Stimulated activated memory B cell treated with anti-CD40 and anti-IgM and Interleukin-4, amounts not matched to agents 10 μg/mL and 1 μg/mL and 100 μg/mL, for 72 hours (primary cell): ENCODE measurements at regions not wholly inside any gene's neighbourhood (a gene's known extent, or its start where the extent isn't known, plus 50 kb on each side); places are given as distances from the start of the nearest gene placed in this dataset.
"Not testable (repeated sequence)": the region's sequence is repeated elsewhere in the genome, so short reads cannot be mapped to it uniquely, and the experiment has no call there.

Source experiments
- ATAC-seq: fragments of 150-1000 bp; cut with Tn5 transposase; 2 replicates; pipeline ENCODE4 v1.10.0; 2021
- H3K27ac Mint-ChIP-seq: one replicate; pipeline ENCODE4 v1.8.0; 2022; ENCODE audit warnings: mild to moderate bottlenecking, mixed read lengths
- H3K27me3 Mint-ChIP-seq: one replicate; pipeline ENCODE4 v1.8.0; 2022; ENCODE audit warnings: mixed read lengths
- H3K36me3 Mint-ChIP-seq: one replicate; pipeline ENCODE4 v1.8.0; 2022; ENCODE audit warnings: mixed read lengths
- H3K4me1 Mint-ChIP-seq: one replicate; pipeline ENCODE4 v1.8.0; 2022; ENCODE audit warnings: mixed read lengths
- H3K4me3 Mint-ChIP-seq: one replicate; pipeline ENCODE4 v1.8.0; 2022; ENCODE audit warnings: mild to moderate bottlenecking, moderate library complexity, mixed read lengths
- H3K9me3 Mint-ChIP-seq: one replicate; pipeline ENCODE4 v1.8.0; 2022; ENCODE audit warnings: mixed read lengths

DNA sequence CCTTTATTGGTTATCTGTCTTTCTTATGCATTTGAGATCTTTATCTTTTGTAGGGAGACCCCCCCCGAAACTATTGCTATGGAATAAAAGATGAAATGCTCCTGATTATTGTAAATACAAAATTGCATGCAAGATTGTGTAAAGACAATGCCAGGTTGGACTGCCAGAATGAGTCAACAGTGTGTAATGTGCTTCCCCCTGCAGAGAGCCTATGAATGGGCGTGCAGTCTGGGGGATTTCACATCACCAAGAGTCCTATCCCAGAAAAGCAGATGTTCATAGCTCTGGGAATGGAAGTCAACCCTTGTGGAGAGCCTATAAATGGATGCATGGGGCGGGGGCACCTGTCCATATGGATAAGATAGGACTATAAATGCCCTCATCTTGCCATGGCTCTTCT lies 584.3 kb downstream of the NSUN3 start:
- ATAC-seq = no peak
- Mint-ChIP-seq H3K4me3 (no peak overlapping the region), H3K4me1 (no peaks in the 10 kb centered on the region), H3K27me3 (no peaks in the 10 kb centered on the region), H3K27ac (no peak overlapping the region), H3K36me3 (no peaks in the 10 kb centered on the region), H3K9me3 (peaks cover 9% of the 10 kb centered on the region)

DNA sequence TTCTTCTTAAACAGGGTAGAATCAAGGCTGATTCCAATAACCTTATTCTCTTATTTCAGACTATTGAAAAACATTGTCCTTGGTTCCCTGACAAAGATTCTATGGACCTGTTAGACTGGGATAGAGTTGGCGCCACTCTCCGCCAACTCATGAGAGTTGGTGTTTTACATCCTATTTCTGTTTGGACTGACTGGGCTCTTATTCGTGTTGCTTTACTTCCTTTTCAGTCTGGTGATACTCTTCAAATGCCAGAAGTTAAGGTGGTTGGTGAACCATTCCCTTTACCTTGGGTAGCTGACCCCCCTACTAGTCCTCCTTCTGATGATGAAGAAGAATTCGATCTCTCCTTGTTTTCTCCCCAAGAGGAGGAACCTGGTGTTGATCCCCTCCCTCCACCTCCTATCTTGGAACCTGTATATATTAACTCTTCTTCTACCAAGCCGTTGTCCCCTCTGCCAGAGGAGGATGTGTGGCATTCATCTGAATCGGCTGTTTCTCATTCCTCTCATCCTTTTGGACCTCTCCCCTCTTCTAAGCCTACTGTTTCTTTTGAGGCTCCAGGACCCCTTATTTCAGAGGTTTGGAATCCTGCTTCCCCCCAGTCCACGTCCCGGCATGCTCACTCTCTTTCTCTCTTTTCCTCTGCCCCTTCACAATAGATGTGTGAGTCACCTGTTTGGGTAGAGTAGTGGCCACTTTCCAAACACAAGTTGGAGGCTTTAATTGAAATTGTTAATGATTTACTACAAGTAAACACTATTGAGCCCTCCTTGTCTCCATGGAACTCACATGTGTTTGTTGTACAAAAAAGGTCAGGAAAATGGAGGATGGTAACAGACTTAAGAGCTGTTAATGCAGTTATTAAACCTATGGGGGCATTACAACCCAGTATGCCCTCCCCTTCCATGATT lies 585.7 kb downstream of the NSUN3 start:
- not testable (repeated sequence) for H3K27me3 Mint-ChIP-seq, H3K4me3 Mint-ChIP-seq

DNA sequence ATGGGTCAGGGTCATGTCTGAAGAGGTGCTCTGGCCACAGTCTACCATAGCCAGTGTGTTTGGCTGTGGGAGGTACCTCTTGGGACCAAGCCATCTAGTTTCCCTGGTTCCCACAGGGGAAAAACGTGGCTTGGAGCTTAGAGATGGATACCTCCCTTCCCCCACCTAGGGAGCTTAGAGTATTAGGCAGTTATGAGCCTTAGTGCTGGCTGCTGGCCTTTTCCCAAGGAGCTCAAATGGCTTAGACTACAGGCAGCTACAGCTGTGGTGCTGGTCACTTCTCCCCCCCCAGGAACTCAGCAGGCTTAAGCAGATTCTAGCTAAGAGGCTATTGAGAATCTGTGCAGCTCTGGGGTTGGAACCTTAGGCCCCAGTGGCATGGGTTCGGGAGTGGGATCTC lies 591.2 kb downstream of the NSUN3 start:
- ATAC-seq = peak; percentile 43
- H3K9me3 Mint-ChIP-seq = peaks cover 8% of the 10 kb centered on the region
- H3K4me3 Mint-ChIP-seq = no peak overlapping the region
- no peak overlapping the region for H3K27ac Mint-ChIP-seq
- H3K36me3 Mint-ChIP-seq = no peaks in the 10 kb centered on the region
- H3K27me3 Mint-ChIP-seq = no peaks in the 10 kb centered on the region
- H3K4me1 Mint-ChIP-seq = no peaks in the 10 kb centered on the region

More for the DNA sequence above, 585.7 kb downstream of the NSUN3 start:
- not testable (repeated sequence) for H3K36me3 Mint-ChIP-seq, ATAC-seq, H3K27ac Mint-ChIP-seq, H3K4me1 Mint-ChIP-seq
- H3K9me3 Mint-ChIP-seq = peaks cover 11% of the 10 kb centered on the region

DNA sequence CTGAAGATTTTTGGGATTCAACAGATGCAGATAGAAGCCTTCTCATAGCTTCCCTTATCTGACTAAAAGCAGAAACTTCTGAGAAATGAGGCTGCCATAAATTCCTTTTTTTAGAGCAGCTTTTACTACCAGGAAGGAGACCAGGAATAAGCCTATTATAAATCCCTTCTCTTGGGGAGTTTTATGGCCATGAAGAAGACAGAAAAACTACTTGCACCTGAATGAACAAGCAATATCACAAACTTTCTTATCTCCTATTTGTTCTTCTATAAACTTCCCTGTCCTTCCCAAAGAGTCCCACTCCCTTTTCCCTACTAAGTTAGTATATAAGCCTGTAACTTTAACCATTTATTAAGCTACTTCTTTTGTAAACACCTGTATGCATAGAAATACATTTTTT lies 603.1 kb downstream of the NSUN3 start:
- H3K9me3 Mint-ChIP-seq = no peaks in the 10 kb centered on the region
- H3K4me3 Mint-ChIP-seq = no peak overlapping the region

DNA sequence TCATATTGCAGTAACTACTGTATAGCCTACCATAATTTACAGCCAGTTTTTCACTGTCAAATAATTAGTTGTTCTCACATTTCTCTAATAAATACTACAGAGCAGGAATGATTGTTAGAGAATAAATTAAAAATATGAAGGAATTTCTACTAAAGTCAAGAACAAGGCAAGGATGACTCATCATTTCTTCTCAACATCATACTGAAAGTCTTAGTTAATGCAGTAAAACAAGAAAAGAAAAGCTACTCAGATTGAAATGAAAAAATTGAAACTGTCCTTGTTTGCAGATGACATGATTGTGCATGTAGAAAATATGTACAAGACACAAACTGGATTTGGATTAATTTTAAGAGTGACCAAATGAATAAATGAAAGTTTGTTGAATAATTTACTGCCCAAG lies 608.2 kb downstream of the NSUN3 start:
- no peaks in the 10 kb centered on the region for H3K9me3 Mint-ChIP-seq
- no peak overlapping the region for H3K27ac Mint-ChIP-seq
- ATAC-seq = no peak
- no peaks in the 10 kb centered on the region for H3K4me1 Mint-ChIP-seq
- H3K4me3 Mint-ChIP-seq = no peak overlapping the region
- no peaks in the 10 kb centered on the region for H3K27me3 Mint-ChIP-seq
- no peaks in the 10 kb centered on the region for H3K36me3 Mint-ChIP-seq

More for the DNA sequence above, 603.1 kb downstream of the NSUN3 start:
- no peak for ATAC-seq
- H3K27me3 Mint-ChIP-seq = no peaks in the 10 kb centered on the region
- H3K36me3 Mint-ChIP-seq = no peaks in the 10 kb centered on the region
- H3K4me1 Mint-ChIP-seq = no peaks in the 10 kb centered on the region
- no peak overlapping the region for H3K27ac Mint-ChIP-seq

DNA sequence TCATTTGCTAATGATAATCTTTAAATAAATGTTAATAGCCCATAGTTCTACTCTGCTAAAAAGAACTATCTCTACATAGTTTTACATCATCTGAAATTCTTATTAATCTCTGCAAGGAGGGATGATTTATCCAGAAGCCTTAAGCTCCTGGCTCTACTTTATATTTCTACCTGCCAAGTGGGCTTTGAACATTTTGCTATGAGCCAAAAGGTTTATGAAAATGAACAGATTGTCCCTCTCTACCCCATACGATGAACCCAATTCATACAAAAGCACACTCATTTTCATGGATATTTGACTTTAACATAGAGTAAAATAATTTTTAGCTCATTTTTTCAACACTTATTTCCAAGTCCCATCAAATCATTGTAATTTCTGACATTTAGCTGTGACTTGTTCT lies 611.0 kb downstream of the NSUN3 start:
- Mint-ChIP-seq H3K27me3 (no peaks in the 10 kb centered on the region), H3K36me3 (no peaks in the 10 kb centered on the region), H3K4me1 (no peaks in the 10 kb centered on the region), H3K27ac (no peak overlapping the region), H3K9me3 (peaks cover 6% of the 10 kb centered on the region), H3K4me3 (no peak overlapping the region)
- ATAC-seq = no peak

DNA sequence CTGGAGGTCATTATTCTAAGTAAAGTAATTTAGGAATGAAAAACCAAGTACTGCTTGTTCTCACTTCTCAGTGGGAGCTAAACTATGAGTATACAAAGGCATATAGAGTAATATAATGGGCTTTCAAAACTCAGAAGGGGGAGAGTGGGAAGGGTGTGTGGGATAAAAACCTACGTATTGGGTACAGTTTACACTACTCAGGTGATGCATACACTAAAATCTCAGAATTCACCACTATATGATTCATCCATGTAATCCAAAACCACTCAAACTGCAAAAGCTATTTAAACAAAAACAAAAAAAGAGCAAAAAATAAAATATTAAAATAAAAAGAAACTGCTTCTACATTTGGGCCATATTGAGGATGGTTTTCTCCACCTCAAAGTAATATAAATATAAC lies 623.3 kb downstream of the NSUN3 start:
- H3K9me3 Mint-ChIP-seq = peaks cover 3% of the 10 kb centered on the region
- H3K27me3 Mint-ChIP-seq = no peaks in the 10 kb centered on the region
- H3K4me3 Mint-ChIP-seq = no peak overlapping the region
- H3K36me3 Mint-ChIP-seq = no peaks in the 10 kb centered on the region
- H3K27ac Mint-ChIP-seq = no peak overlapping the region
- no peaks in the 10 kb centered on the region for H3K4me1 Mint-ChIP-seq
- ATAC-seq = no peak

DNA sequence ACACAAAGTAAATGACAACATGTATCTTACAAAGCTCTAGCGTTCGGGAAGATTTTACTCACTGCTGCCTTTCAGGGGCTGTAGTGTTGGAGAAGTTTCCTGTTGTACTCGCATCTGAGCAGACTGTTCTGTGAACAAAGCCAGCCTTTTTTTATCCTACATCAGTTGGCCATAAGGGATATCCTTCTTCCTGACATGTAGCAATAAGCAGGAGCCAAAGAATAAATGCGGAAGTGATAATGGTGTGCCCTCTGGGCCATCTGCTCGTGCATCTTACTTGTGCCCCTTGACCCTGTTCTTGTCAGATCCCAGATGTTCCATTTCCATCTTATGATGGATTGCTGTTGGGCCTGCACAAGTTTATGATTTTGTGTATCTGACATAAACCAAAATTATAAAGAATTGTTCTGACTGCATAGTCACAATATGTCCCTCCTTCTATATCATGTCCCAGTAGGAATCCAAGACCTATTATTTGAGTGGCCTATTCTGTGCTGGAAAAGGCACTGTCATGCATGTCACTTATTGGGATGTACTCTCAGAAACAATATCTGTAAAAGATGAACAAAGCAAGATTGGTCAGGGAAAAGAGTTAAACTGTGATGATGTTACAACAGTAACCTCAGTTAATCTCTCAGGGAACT lies 631.3 kb downstream of the NSUN3 start:
- H3K9me3 Mint-ChIP-seq = peaks cover 3% of the 10 kb centered on the region
- H3K4me1 Mint-ChIP-seq = no peaks in the 10 kb centered on the region
- no peaks in the 10 kb centered on the region for H3K36me3 Mint-ChIP-seq
- H3K27me3 Mint-ChIP-seq = no peaks in the 10 kb centered on the region
- no peak for ATAC-seq
- no peak overlapping the region for H3K27ac Mint-ChIP-seq
- H3K4me3 Mint-ChIP-seq = no peak overlapping the region

DNA sequence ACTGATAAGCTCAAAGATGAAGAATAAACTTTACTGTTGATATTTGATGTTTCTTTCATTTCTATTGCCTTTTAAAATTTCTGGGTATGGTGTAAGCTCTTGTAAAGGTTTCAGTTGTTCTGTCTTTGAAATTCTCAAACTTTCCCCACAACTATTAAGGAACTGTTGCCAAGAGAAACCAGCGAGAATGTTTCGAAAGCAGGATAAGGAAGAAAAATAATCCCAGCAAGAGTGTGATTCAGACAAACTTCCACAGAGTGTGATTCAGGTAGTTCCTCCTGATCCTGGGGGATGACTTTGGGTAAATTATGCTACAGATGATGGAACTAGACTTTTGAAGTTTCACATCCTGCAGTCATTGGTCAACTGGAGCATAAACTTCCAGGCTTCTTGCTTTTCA lies 632.0 kb downstream of the NSUN3 start:
- H3K27ac Mint-ChIP-seq = no peak overlapping the region
- no peaks in the 10 kb centered on the region for H3K27me3 Mint-ChIP-seq
- no peaks in the 10 kb centered on the region for H3K4me1 Mint-ChIP-seq
- no peak overlapping the region for H3K4me3 Mint-ChIP-seq
- no peak for ATAC-seq
- no peaks in the 10 kb centered on the region for H3K36me3 Mint-ChIP-seq
- peaks cover 3% of the 10 kb centered on the region for H3K9me3 Mint-ChIP-seq

DNA sequence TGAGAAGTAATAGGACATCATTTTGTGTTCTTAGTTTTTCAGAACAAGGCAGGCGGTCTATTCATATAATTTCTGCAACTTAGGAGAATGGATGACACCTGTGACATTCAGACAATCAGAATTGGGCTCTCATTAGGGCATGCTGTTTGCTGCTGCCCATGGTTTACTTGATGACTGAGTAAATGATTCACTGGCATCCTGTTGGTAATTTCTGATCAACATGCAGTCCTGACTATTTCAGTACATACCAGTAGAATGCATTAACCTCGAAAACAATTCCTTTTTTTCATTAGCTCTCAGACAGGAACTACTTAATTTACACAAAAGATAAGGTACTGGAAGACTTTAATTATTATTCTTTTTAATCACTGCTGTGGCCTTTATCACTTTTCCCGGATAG lies 641.6 kb downstream of the NSUN3 start:
- Mint-ChIP-seq H3K4me1 (no peaks in the 10 kb centered on the region), H3K4me3 (no peak overlapping the region), H3K9me3 (no peaks in the 10 kb centered on the region), H3K27me3 (no peaks in the 10 kb centered on the region), H3K27ac (no peak overlapping the region), H3K36me3 (no peaks in the 10 kb centered on the region)
- ATAC-seq = no peak

DNA sequence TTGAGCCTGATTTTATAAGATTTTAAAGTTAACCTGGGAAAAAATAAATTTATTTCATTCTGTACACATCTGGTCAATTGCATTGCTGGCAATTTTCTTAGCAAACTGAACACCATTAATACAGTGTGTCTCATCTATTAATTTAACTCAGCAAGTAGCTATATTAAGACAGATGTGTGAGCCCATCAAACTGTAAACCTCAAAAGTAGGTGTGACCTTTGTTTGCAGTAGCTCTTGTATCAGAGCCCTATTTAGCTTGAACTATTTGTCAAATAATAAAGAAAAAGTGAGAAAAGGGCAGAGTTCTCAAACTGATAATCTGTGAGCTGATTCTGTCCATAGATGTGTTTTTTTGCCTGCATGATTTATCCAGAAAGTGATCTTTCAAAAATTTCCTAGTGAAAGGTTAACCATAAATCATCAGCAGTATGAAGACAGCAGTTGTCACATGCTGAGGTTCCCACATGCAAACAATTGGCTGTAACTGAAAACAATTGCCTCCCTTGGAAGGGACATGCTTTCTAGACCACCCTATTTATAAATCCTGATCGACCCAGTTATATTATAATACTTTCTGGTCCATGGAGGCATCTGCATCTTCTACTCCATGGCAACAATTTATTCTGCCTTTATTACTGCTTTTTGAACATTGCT lies 646.5 kb downstream of the NSUN3 start:
- no peaks in the 10 kb centered on the region for H3K4me1 Mint-ChIP-seq

DNA sequence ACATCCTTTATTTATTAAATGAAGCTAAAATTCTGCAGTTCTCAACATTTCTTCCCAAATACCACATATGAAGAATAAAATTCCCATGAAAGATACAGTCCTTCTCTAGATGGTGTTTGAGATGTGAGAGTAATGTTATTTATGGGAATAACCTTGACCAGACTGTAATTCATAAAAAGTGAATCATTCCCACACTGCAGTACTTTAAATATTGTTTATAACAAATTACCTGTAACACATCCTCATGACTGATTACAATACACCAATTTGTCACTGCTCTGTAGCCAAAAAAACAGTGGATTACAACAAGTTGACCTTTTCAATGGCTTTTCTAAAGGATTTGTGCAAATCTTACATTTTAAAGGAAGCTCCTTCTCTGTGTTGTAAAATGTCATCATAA lies 651.3 kb downstream of the NSUN3 start:
- no peak for ATAC-seq
- Mint-ChIP-seq H3K27me3 (no peaks in the 10 kb centered on the region), H3K36me3 (no peaks in the 10 kb centered on the region), H3K4me3 (no peak overlapping the region), H3K9me3 (peaks cover 6% of the 10 kb centered on the region), H3K27ac (no peak overlapping the region), H3K4me1 (no peaks in the 10 kb centered on the region)

More for the DNA sequence above, 646.5 kb downstream of the NSUN3 start:
- no peak overlapping the region for H3K4me3 Mint-ChIP-seq
- no peaks in the 10 kb centered on the region for H3K36me3 Mint-ChIP-seq
- peaks cover 6% of the 10 kb centered on the region for H3K9me3 Mint-ChIP-seq
- no peaks in the 10 kb centered on the region for H3K27me3 Mint-ChIP-seq
- no peak overlapping the region for H3K27ac Mint-ChIP-seq
- no peak for ATAC-seq

DNA sequence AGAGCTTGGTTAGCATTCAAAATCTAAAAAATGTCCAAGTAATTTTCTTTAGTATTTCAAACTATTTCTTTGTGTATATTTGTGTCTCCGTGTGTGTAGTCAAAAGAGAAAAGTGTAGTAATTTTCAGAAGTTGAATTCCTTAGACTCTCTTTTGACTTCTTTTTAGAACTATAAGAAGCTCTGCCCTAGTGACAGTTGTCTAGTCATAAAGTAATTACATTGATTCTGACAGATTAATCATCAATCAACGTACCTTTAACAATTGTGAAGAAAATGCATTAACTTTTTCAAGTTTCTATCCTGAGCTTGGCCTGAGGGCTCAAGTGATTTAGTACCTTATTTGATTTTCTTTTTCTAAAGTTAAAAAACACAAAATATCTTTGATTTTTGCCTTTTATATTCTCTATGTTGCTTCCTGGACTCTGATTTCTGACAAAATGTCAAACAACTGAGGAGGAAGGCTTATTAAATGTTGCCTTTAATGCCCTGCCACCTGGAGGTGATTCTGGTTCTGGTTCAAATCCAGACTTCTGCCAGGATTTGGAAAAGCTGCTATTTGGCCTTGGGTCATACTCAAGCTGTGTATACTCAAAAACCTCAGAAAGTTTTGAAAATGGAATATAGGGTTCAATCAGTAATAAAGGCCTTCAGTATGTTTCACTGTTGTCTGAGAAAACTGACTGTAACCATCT lies 653.6 kb downstream of the NSUN3 start:
- Mint-ChIP-seq H3K4me1 (no peaks in the 10 kb centered on the region), H3K36me3 (no peaks in the 10 kb centered on the region), H3K4me3 (no peak overlapping the region), H3K27me3 (no peaks in the 10 kb centered on the region), H3K27ac (no peak overlapping the region), H3K9me3 (peaks cover 6% of the 10 kb centered on the region)
- ATAC-seq = no peak

DNA sequence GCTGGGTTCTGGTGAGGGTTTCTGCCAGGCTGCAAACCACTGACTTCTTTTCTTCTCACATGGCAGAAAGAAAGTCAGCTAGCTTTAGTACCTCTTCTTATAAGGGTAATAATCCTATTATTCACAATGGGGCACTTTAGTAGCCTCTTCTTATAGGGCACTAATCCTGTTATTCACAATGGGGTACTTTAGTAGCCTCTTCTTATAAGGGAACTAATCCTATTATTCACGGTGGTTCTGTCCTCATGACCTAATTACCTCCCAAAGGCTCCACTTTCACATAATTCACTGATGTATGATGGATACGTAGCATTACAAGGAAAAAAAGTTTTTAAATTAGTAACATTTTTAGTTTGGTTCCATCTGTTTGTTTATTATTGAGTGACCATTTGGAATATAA lies 671.3 kb downstream of the NSUN3 start:
- no peak overlapping the region for H3K4me3 Mint-ChIP-seq
- H3K27me3 Mint-ChIP-seq = no peaks in the 10 kb centered on the region
- no peaks in the 10 kb centered on the region for H3K4me1 Mint-ChIP-seq
- H3K27ac Mint-ChIP-seq = no peak overlapping the region
- peaks cover 2% of the 10 kb centered on the region for H3K9me3 Mint-ChIP-seq
- H3K36me3 Mint-ChIP-seq = no peaks in the 10 kb centered on the region
- no peak for ATAC-seq

DNA sequence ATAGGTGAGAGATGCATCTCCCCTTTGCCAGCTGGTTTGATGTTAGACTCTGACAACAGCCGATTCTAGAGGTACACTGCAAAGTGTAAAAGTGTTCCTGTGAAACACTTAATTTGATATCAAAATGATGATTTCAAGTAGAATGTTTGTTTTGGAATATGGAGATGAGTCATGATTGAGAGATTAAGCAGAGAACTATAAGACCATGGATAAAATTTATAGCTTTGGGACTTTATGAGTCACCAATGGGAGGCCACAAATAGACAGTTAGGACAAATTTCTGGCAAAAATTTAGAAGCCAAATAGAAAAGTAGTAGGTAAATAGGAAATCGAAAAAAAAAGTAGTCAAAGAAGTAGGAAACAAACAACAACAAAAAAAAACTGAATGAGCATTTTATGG lies 672.5 kb downstream of the NSUN3 start:
- Mint-ChIP-seq H3K9me3 (peaks cover 2% of the 10 kb centered on the region), H3K36me3 (no peaks in the 10 kb centered on the region), H3K27ac (no peak overlapping the region), H3K4me1 (no peaks in the 10 kb centered on the region), H3K4me3 (no peak overlapping the region), H3K27me3 (no peaks in the 10 kb centered on the region)
- no peak for ATAC-seq
